ENCODE measurements at regions not wholly inside any gene's neighbourhood (a gene's known extent, or its start where the extent isn't known, plus 50 kb on each side); places are given as distances from the start of the nearest gene placed in this dataset.

GRCh38 chr13:105773863-105774538 is 761.5 kb downstream of the EFNB2 start:
- no peaks in the 10 kb centered on the region for H3K27me3 ChIP-seq (replicated peaks; ENCODE audit: control insufficient read depth, insufficient read depth, low read length, poor library complexity, severe bottlenecking)
- H3K9me3 ChIP-seq (ENCODE audit: control insufficient read depth, low read length) = no peaks in the 10 kb centered on the region
- DNase-seq = no peak
- no peak overlapping the region for H3K4me3 ChIP-seq (ENCODE audit: insufficient read depth, low read depth, low read length, poor library complexity, severe bottlenecking)
- H3K27ac ChIP-seq (ENCODE audit: insufficient read depth, low read length, poor library complexity, severe bottlenecking) = no peak overlapping the region
- H3K4me1 ChIP-seq (ENCODE audit: control insufficient read depth, insufficient read depth, low read length, poor library complexity, severe bottlenecking) = no peaks in the 10 kb centered on the region
- H3K36me3 ChIP-seq (ENCODE audit: control insufficient read depth, insufficient read depth, low read length) = no peaks in the 10 kb centered on the region

DNA sequence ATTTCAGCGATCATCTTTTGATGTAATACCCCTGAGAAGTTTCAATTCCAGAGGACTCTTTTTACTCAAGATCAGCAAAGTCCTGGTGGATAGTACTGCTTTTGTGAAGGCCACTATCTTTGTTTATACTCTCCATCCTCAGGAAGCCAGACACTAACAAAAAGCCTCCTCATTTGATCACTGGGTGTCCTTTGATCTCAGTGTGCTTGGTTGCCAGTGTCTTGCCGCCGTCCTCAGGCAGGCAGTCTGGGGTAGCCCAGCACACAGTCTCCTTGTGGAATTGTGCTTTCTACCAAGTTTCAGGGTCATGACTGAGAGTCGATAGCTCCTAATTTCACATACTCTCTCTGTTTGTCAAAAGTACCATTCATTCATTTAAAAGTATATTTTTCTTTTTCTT is 762.2 kb downstream of the EFNB2 start:
- Histone ChIP-seq H3K4me1 (ENCODE audit: control insufficient read depth, insufficient read depth, low read length, poor library complexity, severe bottlenecking) (no peaks in the 10 kb centered on the region), H3K27me3 (replicated peaks; ENCODE audit: control insufficient read depth, insufficient read depth, low read length, poor library complexity, severe bottlenecking) (no peaks in the 10 kb centered on the region), H3K27ac (ENCODE audit: insufficient read depth, low read length, poor library complexity, severe bottlenecking) (no peak overlapping the region), H3K36me3 (ENCODE audit: control insufficient read depth, insufficient read depth, low read length) (no peaks in the 10 kb centered on the region), H3K4me3 (ENCODE audit: insufficient read depth, low read depth, low read length, poor library complexity, severe bottlenecking) (no peak overlapping the region), H3K9me3 (ENCODE audit: control insufficient read depth, low read length) (no peaks in the 10 kb centered on the region)
- DNase-seq = no peak

DNA sequence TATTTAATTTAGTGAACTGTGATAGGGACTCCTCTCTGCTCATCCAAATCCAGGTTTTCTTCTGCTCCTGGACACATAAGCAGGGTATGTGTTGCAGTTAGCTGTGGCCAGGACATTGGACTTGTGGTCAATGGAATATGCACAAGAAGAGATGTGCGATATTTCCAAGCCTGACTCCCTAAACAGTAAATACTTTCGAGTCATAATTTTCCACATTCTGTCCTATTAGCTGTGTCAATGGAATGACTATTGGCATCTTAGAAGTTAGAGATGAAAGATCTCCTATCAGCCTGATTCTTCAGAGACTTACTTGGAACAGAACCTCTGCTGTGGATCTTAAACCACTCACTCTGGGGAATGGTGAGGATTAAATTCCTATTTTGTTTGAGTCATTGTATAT is 771.0 kb downstream of the EFNB2 start:
- Histone ChIP-seq H3K27ac (ENCODE audit: insufficient read depth, low read length, poor library complexity, severe bottlenecking) (no peak overlapping the region), H3K9me3 (ENCODE audit: control insufficient read depth, low read length) (no peaks in the 10 kb centered on the region), H3K4me3 (ENCODE audit: insufficient read depth, low read depth, low read length, poor library complexity, severe bottlenecking) (no peak overlapping the region), H3K36me3 (ENCODE audit: control insufficient read depth, insufficient read depth, low read length) (no peaks in the 10 kb centered on the region), H3K4me1 (ENCODE audit: control insufficient read depth, insufficient read depth, low read length, poor library complexity, severe bottlenecking) (no peaks in the 10 kb centered on the region), H3K27me3 (replicated peaks; ENCODE audit: control insufficient read depth, insufficient read depth, low read length, poor library complexity, severe bottlenecking) (no peaks in the 10 kb centered on the region)
- DNase-seq = no peak

DNA sequence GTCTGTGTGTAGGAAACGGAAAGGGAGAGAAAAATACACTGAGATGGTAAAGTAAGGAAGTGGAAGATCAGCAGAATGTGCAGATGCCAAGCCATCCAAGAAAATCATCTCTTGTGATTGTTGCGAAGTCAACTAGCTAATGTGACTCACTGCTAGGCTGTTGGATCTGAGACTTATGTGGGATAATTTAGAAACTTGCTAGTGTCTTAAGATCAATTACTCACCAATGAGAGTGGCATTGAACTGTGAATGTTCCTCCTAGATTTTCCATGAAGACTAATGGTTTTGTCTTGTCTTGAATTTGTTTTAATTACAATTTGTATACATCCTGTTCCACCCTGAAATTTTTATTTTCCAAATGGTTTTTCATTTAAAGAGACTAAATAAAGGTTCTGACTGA is 771.6 kb downstream of the EFNB2 start:
- H3K4me3 ChIP-seq (ENCODE audit: insufficient read depth, low read depth, low read length, poor library complexity, severe bottlenecking) = no peak overlapping the region
- no peaks in the 10 kb centered on the region for H3K27me3 ChIP-seq (replicated peaks; ENCODE audit: control insufficient read depth, insufficient read depth, low read length, poor library complexity, severe bottlenecking)
- H3K36me3 ChIP-seq (ENCODE audit: control insufficient read depth, insufficient read depth, low read length) = no peaks in the 10 kb centered on the region
- no peaks in the 10 kb centered on the region for H3K4me1 ChIP-seq (ENCODE audit: control insufficient read depth, insufficient read depth, low read length, poor library complexity, severe bottlenecking)
- DNase-seq = no peak
- H3K27ac ChIP-seq (ENCODE audit: insufficient read depth, low read length, poor library complexity, severe bottlenecking) = no peak overlapping the region
- H3K9me3 ChIP-seq (ENCODE audit: control insufficient read depth, low read length) = no peaks in the 10 kb centered on the region

- H3K27me3 ChIP-seq (replicated peaks; ENCODE audit: control insufficient read depth, insufficient read depth, low read length, poor library complexity, severe bottlenecking) = no peaks in the 10 kb centered on the region
- H3K9me3 ChIP-seq (ENCODE audit: control insufficient read depth, low read length) = no peaks in the 10 kb centered on the region
- no peaks in the 10 kb centered on the region for H3K36me3 ChIP-seq (ENCODE audit: control insufficient read depth, insufficient read depth, low read length)
- H3K27ac ChIP-seq (ENCODE audit: insufficient read depth, low read length, poor library complexity, severe bottlenecking) = no peak overlapping the region
- H3K4me1 ChIP-seq (ENCODE audit: control insufficient read depth, insufficient read depth, low read length, poor library complexity, severe bottlenecking) = no peaks in the 10 kb centered on the region
- DNase-seq = no peak
- no peak overlapping the region for H3K4me3 ChIP-seq (ENCODE audit: insufficient read depth, low read depth, low read length, poor library complexity, severe bottlenecking)
Measured at GRCh38 chr13:105762096-105762495, 773.4 kb downstream of the EFNB2 start.

DNA sequence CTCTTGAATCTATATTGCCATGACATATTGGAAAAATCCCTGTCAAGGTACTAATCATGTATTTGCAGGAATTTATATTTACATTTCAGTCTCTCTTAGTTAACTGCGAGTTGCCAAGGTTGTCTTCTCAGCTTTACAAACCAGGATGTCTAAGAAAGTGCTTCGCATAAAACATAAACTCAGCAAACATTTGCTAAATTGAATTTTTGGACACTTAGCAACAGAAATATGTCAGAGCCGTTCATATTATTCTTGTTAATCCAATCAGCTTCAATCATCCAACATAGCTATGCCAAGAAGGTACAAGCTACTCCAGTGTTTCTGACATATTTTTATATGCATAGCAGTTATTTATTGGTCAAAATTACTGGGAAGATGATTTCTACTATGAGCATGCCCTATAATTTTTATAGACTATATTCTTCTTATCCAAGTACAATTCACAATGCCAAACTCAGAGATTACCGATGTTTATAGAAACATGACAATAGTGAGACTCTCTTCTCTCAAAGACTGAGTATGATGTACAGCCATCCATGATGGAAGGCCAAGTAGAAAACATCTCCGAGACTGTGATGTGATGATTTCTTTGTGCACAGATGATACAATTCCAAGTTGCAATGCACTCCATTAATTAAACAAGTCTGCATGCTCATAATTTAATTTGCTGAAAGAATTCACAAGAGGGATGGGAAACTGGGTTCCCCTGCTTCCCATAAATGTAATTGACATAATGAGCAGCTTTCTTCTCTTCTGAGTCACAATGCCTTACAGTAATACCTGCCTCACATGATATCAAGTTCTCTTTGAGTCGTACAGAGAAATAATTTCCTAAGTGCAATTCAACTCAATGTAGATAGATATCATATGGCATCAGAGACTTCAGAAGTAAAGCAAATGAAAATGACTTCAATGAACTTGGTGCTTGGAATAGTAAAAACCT is 776.3 kb downstream of the EFNB2 start:
- no peak overlapping the region for H3K4me3 ChIP-seq (ENCODE audit: insufficient read depth, low read depth, low read length, poor library complexity, severe bottlenecking)
- no peaks in the 10 kb centered on the region for H3K4me1 ChIP-seq (ENCODE audit: control insufficient read depth, insufficient read depth, low read length, poor library complexity, severe bottlenecking)
- no peak for DNase-seq
- no peaks in the 10 kb centered on the region for H3K9me3 ChIP-seq (ENCODE audit: control insufficient read depth, low read length)
- H3K27ac ChIP-seq (ENCODE audit: insufficient read depth, low read length, poor library complexity, severe bottlenecking) = no peak overlapping the region
- no peaks in the 10 kb centered on the region for H3K27me3 ChIP-seq (replicated peaks; ENCODE audit: control insufficient read depth, insufficient read depth, low read length, poor library complexity, severe bottlenecking)
- H3K36me3 ChIP-seq (ENCODE audit: control insufficient read depth, insufficient read depth, low read length) = no peaks in the 10 kb centered on the region

- DNase-seq = no peak
- no peaks in the 10 kb centered on the region for H3K27me3 ChIP-seq (replicated peaks; ENCODE audit: control insufficient read depth, insufficient read depth, low read length, poor library complexity, severe bottlenecking)
Measured at GRCh38 chr13:105740739-105741138, 794.7 kb downstream of the EFNB2 start.

DNA sequence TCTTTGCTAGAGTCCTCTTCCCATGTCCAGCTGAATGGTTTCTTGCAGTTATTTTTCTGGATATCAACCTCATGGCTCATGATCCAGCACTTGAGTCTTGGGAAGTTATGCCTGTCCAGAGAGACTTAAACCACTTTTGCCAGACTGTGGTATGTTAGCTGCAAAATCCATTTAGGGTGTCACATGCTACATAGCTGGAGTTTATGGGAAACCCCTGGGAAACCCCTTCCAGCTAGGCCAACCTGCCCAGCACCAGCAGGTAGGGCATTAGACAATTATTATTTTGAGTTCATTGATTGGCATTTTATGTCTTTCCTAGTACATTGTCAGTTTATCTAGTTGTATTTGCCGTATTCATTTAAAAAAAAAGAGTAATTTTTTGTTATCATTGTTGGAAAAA is 797.8 kb downstream of the EFNB2 start:
- H3K4me3 ChIP-seq (ENCODE audit: insufficient read depth, low read depth, low read length, poor library complexity, severe bottlenecking) = no peak overlapping the region
- DNase-seq = no peak

More at GRCh38 chr13:105740739-105741138, 794.7 kb downstream of the EFNB2 start:
- no peaks in the 10 kb centered on the region for H3K36me3 ChIP-seq (ENCODE audit: control insufficient read depth, insufficient read depth, low read length)
- H3K4me1 ChIP-seq (ENCODE audit: control insufficient read depth, insufficient read depth, low read length, poor library complexity, severe bottlenecking) = no peaks in the 10 kb centered on the region
- H3K9me3 ChIP-seq (ENCODE audit: control insufficient read depth, low read length) = no peaks in the 10 kb centered on the region
- no peak overlapping the region for H3K27ac ChIP-seq (ENCODE audit: insufficient read depth, low read length, poor library complexity, severe bottlenecking)
- no peak overlapping the region for H3K4me3 ChIP-seq (ENCODE audit: insufficient read depth, low read depth, low read length, poor library complexity, severe bottlenecking)

DNA sequence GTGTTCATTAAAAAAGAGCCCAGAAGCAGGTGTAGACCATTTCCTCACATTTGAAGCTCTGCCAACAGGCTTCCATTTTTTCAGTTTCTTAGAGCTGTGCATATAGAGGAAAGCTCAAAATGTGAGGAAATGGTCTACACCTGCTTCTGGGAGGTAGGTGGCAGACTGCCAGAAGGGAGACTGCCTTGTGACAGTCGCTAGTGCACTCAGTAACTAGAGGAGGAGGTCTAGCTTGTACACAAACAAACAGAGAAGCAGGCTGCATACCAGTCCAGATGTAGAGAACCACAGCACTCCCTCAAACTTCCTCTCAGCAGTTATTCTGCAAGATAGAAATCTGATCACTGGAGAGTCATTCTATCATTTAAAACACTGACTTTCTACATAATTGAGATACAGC is 800.2 kb downstream of the EFNB2 start:
- no peaks in the 10 kb centered on the region for H3K4me1 ChIP-seq (ENCODE audit: control insufficient read depth, insufficient read depth, low read length, poor library complexity, severe bottlenecking)
- H3K27me3 ChIP-seq (replicated peaks; ENCODE audit: control insufficient read depth, insufficient read depth, low read length, poor library complexity, severe bottlenecking) = no peaks in the 10 kb centered on the region
- DNase-seq = no peak
- no peak overlapping the region for H3K4me3 ChIP-seq (ENCODE audit: insufficient read depth, low read depth, low read length, poor library complexity, severe bottlenecking)
- no peak overlapping the region for H3K27ac ChIP-seq (ENCODE audit: insufficient read depth, low read length, poor library complexity, severe bottlenecking)
- H3K9me3 ChIP-seq (ENCODE audit: control insufficient read depth, low read length) = no peaks in the 10 kb centered on the region
- no peaks in the 10 kb centered on the region for H3K36me3 ChIP-seq (ENCODE audit: control insufficient read depth, insufficient read depth, low read length)

More for the DNA sequence above, 797.8 kb downstream of the EFNB2 start:
- H3K9me3 ChIP-seq (ENCODE audit: control insufficient read depth, low read length) = no peaks in the 10 kb centered on the region
- H3K27ac ChIP-seq (ENCODE audit: insufficient read depth, low read length, poor library complexity, severe bottlenecking) = no peak overlapping the region
- no peaks in the 10 kb centered on the region for H3K36me3 ChIP-seq (ENCODE audit: control insufficient read depth, insufficient read depth, low read length)
- H3K27me3 ChIP-seq (replicated peaks; ENCODE audit: control insufficient read depth, insufficient read depth, low read length, poor library complexity, severe bottlenecking) = no peaks in the 10 kb centered on the region
- H3K4me1 ChIP-seq (ENCODE audit: control insufficient read depth, insufficient read depth, low read length, poor library complexity, severe bottlenecking) = no peaks in the 10 kb centered on the region
